H4 (cell line): ENCODE measurements at regions not wholly inside any gene's neighbourhood (a gene's known extent, or its start where the extent isn't known, plus 50 kb on each side); places are given as distances from the start of the nearest gene placed in this dataset.

Experiments used
- DNase-seq: peaks from one replicate; pipeline ENCODE4 v3.0.0-alpha.2; 2015; ENCODE audit warnings: low spot score

- DNase-seq, result no peak
Measured at GRCh38 chr9:79312686-79313421, 258.9 kb upstream of the TLE4 start.

DNA sequence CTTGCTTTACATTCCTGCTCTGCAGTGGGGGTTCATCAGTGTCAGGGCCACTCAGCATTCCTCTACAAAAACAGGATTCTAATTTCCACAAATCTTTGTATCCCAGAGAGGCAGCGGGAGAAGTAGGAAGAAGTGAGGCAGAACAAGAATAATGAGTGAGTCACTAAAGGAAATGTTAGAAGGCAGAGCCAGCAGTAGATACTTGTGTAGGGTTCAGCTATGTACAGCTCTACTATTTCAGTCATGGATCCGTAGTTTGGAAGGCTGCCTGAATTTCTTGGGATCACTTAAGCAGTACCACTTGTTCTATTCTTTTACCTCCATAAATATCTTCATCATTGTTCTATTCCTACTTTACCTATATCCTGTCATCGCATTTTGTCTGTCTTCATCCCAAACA is 246.3 kb upstream of the TLE4 start:
- DNase-seq, result no peak

- DNase-seq, result no peak
Measured at GRCh38 chr9:79329861-79330260, 241.9 kb upstream of the TLE4 start.

- no peak for DNase-seq
Measured at GRCh38 chr9:79334001-79334400, 237.8 kb upstream of the TLE4 start.

- DNase-seq, result no peak
Measured at GRCh38 chr9:79334711-79335110, 237.1 kb upstream of the TLE4 start.

- DNase-seq, result no peak
Measured at GRCh38 chr9:79335987-79336386, 235.8 kb upstream of the TLE4 start.

GRCh38 chr9:79341561-79341960 is 230.2 kb upstream of the TLE4 start:
- no peak for DNase-seq

DNA sequence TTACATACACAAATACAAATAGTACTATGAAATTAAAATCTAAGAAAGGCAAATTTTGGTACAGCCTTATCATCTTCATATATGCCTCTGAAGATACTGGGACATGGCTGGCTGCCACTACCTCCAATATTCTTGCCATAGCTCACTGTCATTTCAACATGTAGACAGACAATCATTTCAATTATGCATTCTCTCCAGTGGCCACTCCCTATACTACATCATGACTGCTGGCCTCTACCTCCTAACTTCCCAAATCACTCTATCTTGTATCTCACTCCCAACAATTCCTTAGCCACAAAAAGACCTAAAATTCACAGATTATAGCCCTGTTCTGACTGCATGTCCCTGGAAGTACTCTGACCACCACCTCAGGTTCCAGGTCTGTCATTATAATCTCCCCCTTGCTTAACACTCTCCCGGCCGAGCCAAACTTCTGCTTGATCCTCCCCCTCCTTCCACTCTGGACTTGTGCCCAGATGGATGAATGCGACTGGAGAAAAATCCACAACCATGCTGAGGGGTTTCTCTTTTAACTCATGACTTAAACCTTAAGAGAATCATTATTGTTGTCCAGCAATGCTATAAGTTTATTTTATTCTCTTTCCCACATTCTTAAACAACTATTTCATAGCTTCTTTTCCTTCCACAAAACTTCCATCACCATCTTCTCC is 225.3 kb upstream of the TLE4 start:
- no peak for DNase-seq

GRCh38 chr9:79352322-79352721 is 219.4 kb upstream of the TLE4 start:
- DNase-seq, result no peak

DNA sequence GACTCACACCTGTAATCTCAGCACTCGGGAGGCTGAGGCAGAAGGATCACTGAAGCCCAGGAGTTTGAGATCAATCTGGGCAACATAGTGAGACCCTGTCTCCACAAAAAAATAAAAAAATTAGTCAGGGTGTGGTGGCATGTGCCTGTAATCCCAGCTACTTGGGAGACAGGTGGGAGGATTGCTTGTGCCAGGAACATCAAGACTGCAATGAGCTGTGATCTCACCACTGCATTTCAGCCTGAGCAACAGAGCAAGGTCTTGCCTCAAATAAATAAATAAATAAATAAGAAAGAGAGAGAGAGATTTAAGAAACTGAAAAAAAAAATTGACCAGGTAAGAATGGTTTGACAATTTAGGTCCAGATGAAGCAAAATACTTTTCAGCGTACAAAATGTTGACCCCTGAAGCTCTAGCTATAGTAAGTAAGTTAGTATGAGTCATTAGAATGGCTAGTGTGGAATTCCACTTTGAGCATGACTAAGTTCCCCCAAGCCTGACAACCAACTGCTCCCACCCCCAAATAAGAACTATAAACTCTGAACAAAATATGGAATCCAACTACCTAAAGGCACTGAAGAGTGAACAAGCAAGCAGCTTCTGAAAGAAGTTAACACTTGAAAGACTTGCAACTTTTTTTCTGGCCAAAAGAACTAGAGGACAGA is 217.8 kb upstream of the TLE4 start:
- DNase-seq, result peak; percentile 14

DNA sequence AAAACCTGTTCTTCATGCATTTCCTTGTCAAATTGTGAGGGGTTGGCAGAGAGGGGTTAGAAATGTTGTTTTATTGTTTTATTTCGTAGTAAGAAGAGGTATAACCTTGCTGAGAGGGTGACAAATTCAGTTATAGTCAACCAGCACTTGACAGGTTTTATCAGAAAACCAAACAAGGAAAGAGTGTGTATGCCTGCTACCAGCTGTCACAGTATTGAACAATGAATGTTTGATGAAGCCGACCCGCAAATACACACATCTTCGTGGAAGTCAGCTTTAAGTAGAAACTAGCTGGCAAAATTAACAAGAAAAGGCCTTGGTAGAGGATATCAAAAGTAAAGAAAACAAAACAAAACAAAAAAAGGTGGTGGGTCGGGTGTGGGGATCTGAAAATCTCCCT is 214.6 kb upstream of the TLE4 start:
- DNase-seq, result no peak

DNA sequence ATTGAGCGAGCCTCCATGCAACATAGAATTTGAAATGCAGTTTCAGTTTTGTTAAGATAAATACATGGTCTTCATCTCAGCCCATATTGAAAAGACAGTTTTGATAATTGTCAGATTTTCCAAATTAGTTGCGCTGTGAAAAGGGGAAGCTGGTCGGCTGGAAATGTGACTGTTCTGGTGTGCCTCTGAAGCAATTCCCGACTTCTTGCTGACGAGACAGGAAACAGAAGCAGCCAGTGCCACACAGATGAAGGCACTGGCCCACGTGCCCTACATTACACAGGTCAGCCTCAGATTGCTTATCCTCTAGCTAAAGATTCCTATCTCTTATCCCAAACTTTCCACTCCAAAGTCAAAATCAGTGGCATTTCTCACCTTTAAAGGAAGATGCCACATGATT is 214.1 kb upstream of the TLE4 start:
- DNase-seq, result no peak

- DNase-seq, result no peak
Measured at GRCh38 chr9:79360387-79361347, 211.1 kb upstream of the TLE4 start.

DNA sequence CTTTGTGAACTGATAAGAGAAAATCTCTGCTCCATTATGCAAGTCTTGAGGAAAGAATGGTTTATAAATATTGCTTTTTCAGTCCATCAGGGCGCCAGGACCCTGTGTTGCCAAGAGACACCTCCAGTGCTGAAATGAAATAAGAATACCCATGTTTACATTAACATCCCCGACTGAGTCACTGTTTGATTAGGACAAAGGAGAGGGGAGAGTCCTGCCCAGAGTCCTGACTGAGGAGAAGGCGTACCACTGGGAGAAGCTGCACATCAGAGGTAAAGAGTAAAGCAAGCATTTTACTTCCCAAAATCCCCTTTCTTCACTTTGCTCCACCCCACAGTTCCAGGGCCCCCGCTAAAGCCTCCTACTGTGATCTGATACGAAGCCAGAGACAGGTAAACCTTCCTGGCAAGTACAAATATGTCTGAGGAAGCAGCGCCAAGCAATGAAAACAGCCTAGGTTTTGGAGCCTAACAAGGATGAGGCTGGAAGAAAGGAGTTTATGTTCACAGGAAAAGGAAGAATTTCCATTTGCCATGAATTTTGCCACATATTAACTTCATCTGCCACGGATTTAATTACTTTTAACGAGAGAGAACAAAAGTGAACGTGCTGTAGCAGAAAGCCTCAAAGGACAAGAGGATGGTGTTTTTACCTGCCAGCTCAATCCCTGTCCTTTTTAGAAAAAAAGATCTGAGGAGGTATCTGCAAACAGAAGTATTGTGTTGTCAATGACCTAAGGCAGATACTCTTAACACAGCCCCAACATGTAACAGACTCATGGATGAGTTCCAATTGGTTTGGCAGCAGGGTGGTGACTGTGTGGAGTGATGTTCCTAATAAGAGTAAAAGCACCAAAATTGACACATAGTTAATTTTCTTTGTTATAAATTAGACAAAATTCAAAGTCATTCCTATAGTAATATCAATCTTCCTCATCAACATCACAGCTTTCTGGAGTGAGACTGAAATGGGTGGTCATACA is 209.4 kb upstream of the TLE4 start:
- DNase-seq, result peak; percentile 43

GRCh38 chr9:79369676-79370075 is 202.1 kb upstream of the TLE4 start:
- no peak for DNase-seq

- no peak for DNase-seq
Measured at GRCh38 chr9:79371301-79371700, 200.5 kb upstream of the TLE4 start.

- no peak for DNase-seq
Measured at GRCh38 chr9:79371948-79372555, 199.7 kb upstream of the TLE4 start.

DNA sequence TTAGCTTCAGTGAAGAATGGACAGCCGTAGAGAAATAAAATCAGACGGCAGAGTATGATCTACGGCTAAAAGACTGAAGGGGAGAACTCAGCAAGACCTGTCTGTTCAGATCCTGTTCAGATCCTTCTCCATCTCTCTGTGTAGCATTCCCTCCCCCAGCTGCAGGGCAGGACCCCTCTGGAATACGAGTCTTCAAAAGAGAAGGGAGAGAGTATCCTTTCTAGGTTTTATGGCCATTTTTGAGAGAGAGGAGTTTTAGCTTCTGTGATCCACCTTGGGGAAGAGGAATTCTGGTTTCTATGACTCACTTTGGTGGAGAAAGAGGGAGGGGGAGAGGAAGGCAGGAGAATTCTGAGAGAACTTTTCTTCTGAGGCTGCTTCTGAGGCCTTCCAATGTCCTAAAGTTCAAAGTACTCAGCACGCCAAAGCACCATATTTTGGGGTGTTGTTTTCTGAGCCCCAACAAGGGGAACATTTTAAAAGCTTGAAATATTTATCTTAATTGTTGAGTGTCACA is 194.4 kb upstream of the TLE4 start:
- no peak for DNase-seq

GRCh38 chr9:79378107-79378506 is 193.7 kb upstream of the TLE4 start:
- DNase-seq, result no peak

- no peak for DNase-seq
Measured at GRCh38 chr9:79382044-79382443, 189.7 kb upstream of the TLE4 start.
